Erythroblast (primary cell): ENCODE measurements at regions not wholly inside any gene's neighbourhood (a gene's known extent, or its start where the extent isn't known, plus 50 kb on each side); places are given as distances from the start of the nearest gene placed in this dataset.

Experiments
- GATA1 ChIP-seq: IDR thresholded peaks from 2 replicates; pipeline ENCODE4 v1.6.1; 2011; ENCODE audit warnings: low read depth, mild to moderate bottlenecking, control low read depth, low read length, moderate library complexity
- POLR2A ChIP-seq: IDR thresholded peaks from 2 replicates; pipeline ENCODE4 v1.6.1; 2011; ENCODE audit warnings: mild to moderate bottlenecking, low read length

- TF ChIP-seq POLR2A (no peak), GATA1 (no peak)
Observed at GRCh38 chr3:99012051-99012450, 110.6 kb upstream of the DCBLD2 start.
